Activated CD4-positive, alpha-beta T cell treated with anti-CD3 and anti-CD28 coated beads for 48 hours (primary cell): ENCODE measurements at regions not wholly inside any gene's neighbourhood (a gene's known extent, or its start where the extent isn't known, plus 50 kb on each side); places are given as distances from the start of the nearest gene placed in this dataset.
A peak's percentile ranks its signal among the peaks of the same experiment; 100 is the strongest.
"Not testable (repeated sequence)": the region's sequence is repeated elsewhere in the genome, so short reads cannot be mapped to it uniquely, and the experiment has no call there.

ENCODE experiments used
- DNase-seq: peaks from one replicate; pipeline ENCODE4 v3.0.0-alpha.2; 2020

- DNase-seq, result not testable (repeated sequence)
These were observed 111.8 kb downstream of the FOXD4L6 start for GRCh38 chr9:41016699-41017098.

GRCh38 chr9:40999952-41000700 lies 128.4 kb downstream of the FOXD4L6 start:
- not testable (repeated sequence) for DNase-seq

- DNase-seq, result not testable (repeated sequence)
These were observed 133.0 kb downstream of the FOXD4L6 start for GRCh38 chr9:40995490-40995889.

- DNase-seq, result not testable (repeated sequence)
These were observed 134.6 kb downstream of the FOXD4L6 start for GRCh38 chr9:40993842-40994241.

GRCh38 chr9:40993375-40993774 lies 135.1 kb downstream of the FOXD4L6 start:
- DNase-seq, result not testable (repeated sequence)

DNA sequence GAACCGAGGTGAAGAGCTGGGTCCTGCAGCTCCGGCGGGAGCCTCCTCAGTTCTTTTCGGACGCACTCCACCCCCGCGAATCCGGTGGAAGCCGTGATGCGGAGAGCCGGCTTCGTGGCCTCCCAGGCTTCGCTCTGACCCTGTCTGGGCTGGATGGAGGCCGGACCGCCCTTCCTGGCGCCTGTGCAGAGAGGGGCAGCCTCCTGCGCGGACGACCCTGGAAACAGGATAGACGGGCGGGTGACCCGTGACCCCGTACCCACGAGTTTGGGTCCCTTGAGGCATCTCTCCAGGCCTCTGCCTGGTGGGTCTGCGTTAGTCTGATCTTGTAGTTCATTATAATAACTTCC lies 136.0 kb downstream of the FOXD4L6 start:
- not testable (repeated sequence) for DNase-seq

- DNase-seq, result peak; percentile 98
These were observed 136.6 kb downstream of the FOXD4L6 start for GRCh38 chr9:40991741-40992471.

DNA sequence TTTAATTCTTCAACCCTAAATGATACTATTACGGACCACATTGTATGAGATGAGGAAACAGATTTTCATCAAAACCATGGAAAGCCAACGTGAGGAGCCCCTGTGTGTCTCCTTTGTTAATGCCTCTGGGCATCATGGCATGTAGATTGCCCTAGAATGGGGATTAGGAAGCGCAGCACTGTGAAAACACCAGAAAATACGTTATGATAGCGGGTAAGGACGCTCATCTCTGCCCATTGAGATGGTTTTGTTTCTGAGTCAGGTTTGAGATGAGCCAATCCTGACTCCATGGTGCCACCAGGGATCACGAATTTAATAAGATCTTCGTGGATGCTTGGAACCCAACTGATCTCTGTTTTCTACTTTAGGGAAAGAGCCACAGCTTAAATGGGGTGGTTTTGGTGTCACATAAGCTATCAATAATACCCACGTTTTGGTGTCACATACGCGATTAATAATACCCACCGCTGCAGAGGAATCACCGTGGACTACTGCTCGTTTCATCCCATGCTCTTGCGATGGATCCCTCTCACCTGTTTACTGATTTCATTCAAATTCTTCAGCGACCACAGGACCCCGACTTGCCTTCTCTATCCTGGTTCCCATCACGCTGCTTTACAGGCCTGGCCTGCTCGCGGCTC lies 137.3 kb downstream of the FOXD4L6 start:
- DNase-seq, result peak; percentile 22

- not testable (repeated sequence) for DNase-seq
These were observed 142.1 kb downstream of the FOXD4L6 start for GRCh38 chr9:40986332-40986731.

GRCh38 chr9:40975351-40975750 lies 153.1 kb downstream of the FOXD4L6 start:
- not testable (repeated sequence) for DNase-seq

GRCh38 chr9:40974912-40975311 lies 153.6 kb downstream of the FOXD4L6 start:
- DNase-seq, result not testable (repeated sequence)

DNA sequence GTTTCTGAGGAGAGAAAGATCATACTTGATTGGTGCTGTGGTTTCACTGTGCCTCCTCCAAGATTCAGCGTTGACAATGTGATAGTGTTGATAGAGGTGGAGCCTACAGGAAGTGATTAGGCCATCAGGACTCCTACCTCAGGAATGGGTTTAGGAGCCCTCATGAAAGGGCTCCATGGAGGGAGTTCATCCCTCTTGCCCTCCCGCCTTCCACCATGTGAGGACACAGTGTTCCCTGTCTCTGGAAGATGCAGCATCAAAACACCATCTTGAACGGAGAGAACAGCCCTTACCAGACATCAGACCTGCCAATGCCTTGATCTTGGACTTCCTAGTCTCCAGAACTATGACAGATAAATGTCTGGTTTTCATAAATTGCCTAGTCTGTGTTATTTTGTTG lies 156.7 kb downstream of the FOXD4L6 start:
- not testable (repeated sequence) for DNase-seq

GRCh38 chr9:40970340-40970739 lies 158.1 kb downstream of the FOXD4L6 start:
- not testable (repeated sequence) for DNase-seq

DNA sequence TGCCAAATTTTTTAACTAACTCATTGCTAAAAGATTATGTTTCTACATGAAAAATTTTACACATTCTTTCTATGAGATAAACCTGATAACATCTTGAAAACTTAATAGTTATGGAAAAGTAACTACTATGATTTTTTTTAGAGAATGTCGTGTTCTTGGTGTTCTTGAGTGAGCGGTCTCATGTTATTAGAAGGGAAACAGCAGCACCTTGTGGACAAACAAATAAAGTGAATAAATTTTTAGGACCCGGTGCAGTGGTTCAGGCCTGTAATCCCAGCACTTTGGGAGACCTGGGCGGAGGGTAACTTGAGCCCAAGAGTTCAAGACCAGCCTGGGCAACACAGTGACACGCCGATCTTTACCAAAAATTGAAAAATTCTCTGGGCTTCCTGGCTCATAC lies 166.0 kb downstream of the FOXD4L6 start:
- not testable (repeated sequence) for DNase-seq

DNA sequence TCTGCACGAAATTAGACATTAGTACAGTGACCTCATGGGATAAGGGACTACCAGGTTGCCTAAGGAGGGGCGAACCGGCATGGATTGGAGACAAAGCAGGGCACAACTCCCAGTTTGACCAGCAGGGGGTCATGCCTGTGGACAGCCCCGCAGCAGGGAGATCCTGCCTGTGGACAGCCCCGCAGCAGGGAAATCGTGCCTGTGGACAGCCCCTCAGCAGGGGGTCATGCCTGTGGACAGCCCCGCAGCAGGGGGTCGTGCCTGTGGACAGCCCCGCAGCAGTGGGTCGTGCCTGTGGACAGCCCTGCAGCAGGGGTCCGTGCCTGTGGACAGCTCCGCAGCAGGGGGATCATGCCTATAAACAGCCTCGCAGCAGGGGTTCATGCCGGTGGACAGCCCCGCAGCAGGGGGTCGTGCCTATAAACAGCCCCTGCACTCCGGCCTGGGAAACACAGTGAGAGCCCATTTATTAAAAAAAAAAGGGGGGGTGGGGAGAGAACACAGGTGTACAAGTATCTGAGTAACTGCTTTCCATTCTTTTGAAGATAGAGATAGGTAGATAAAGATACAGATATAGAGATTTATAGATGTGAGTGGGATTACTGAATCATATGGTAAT lies 176.5 kb downstream of the FOXD4L6 start:
- DNase-seq, result not testable (repeated sequence)

GRCh38 chr9:40946228-40946627 lies 182.3 kb downstream of the FOXD4L6 start:
- DNase-seq, result not testable (repeated sequence)

DNA sequence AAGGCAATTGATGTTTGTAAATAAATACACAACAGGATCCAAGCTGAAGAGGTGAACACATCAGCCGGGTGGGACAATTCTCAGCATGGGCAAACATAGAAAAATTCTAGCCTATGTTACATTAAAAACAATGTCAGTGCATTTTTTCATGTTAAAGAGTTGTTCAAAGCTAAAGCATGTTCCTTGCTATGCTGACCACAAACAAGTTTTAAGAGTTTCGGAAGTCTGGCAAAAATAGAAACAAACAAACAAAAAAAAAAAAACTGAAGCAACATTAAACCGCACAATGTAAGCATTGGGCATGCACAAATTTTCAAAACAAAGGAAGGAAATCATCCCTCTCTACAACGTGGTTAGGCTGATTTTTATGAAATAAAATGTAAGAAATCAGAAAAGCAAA lies 185.8 kb downstream of the FOXD4L6 start:
- not testable (repeated sequence) for DNase-seq

GRCh38 chr9:40939888-40940209 lies 188.6 kb downstream of the FOXD4L6 start:
- DNase-seq, result not testable (repeated sequence)

DNA sequence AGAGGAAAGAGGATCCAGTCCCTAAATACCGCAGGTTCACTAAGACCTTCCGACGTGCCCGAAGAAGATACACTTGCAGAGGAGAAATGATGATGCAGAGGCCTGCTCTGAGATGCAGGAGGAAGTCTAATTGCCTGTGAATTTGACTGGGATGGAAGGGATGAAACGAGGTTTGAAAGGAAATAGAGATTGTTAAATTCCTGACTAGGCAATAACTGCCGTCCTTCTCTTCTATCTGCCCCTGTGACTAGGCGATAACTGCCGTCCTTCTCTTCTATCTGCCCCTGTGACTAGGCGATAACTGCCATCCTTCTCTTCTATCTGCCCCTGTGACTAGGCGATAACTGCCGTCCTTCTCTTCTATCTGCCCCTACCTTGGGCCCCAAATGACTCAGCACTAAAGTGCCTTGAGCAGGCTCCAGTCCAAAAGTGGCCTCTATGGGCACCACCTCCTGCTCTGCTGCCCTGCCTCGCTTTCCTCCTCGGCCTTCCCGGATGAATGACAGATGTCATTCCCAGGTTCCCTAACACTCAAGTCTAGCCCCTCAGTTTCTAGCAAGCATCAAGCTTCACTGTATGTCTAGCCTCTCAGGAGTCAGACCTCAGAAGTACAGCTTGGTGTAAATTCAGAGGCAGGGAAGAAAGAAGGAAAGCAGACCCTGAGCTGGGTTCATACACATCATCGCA lies 189.1 kb downstream of the FOXD4L6 start:
- not testable (repeated sequence) for DNase-seq

DNA sequence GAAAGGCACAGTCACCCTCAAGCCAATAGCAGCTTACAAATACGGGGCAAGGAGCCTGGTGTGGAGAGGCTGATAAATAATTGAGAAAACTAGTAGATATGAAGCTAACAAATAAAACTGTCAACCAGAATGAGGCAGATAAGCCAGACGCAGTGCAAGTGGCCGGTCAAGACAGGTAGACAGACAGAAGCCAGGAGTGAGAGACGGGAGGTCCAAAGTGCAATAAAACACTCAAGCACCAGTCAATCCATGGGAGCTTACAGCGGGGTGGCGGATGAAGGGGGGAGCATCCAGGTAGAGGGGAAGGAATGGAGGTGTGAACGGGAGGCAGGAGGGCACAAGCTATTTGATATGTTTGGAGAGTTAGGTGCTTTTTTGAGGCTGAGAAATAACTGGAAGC lies 193.1 kb downstream of the FOXD4L6 start:
- no peak for DNase-seq

- not testable (repeated sequence) for DNase-seq
These were observed 194.0 kb downstream of the FOXD4L6 start for GRCh38 chr9:40934480-40934879.

DNA sequence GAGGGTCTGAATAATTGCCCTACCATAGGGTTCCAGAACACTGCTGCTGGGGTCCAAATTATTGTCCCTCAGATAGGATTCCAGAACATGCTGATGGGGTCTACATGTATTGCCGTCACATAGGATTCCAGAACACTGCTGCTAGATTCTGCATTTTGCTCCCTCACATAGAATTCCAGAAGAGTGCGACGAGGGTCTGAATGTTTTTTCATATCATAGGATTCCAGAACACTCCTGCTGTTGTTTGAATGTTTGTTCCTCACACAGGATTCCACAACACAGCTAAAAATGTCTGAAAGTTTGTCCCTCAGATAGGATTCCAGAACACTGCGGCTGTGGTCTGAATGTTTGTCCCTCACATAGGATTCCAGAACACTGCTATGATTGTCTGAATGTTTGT lies 198.1 kb downstream of the FOXD4L6 start:
- not testable (repeated sequence) for DNase-seq

GRCh38 chr9:40929488-40929845 lies 199.0 kb downstream of the FOXD4L6 start:
- not testable (repeated sequence) for DNase-seq
